ENCODE measurements at regions not wholly inside any gene's neighbourhood (a gene's known extent, or its start where the extent isn't known, plus 50 kb on each side); places are given as distances from the start of the nearest gene placed in this dataset.

- no peak overlapping the region for H3K4me3 Mint-ChIP-seq
- ATAC-seq (ENCODE audit: low read depth): no peak
- intact Hi-C loops (cut with micrococcal nuclease): no loop called here
- H3K4me1 Mint-ChIP-seq: no peaks in the 10 kb centered on the region
- H3K27ac ChIP-seq (ENCODE audit: low read length in 2 of 2): no peak overlapping the region
- H3K9me3 Mint-ChIP-seq (ENCODE audit: insufficient read depth): peaks cover 8% of the 10 kb centered on the region
- no peaks in the 10 kb centered on the region for H3K79me2 ChIP-seq (ENCODE audit: control insufficient read depth, insufficient read depth, low read length)
- H3K27ac Mint-ChIP-seq: no peak overlapping the region
- no peaks in the 10 kb centered on the region for H3K27me3 Mint-ChIP-seq
- no peaks in the 10 kb centered on the region for H4K20me1 ChIP-seq (ENCODE audit: control insufficient read depth, insufficient read depth, low read length, poor library complexity, severe bottlenecking)
- H3K9me3 ChIP-seq (ENCODE audit: control extremely low read depth in 1 of 3, control insufficient read depth in 2 of 3, insufficient read depth in 1 of 3, low read length in 2 of 3): no peaks in the 10 kb centered on the region
- no peaks in the 10 kb centered on the region for H3K36me3 ChIP-seq (replicated peaks in 1 of 2; ENCODE audit: control extremely low read depth in 1 of 2, control insufficient read depth in 1 of 2, extremely low read depth in 1 of 2, insufficient read depth in 2 of 2, low read length in 1 of 2)
- no peak overlapping the region for H3K4me2 ChIP-seq (replicated peaks; ENCODE audit: low read depth, low read length, poor library complexity, severe bottlenecking)
- CTCF ChIA-PET: no interaction called here
- no peaks in the 10 kb centered on the region for H3K27me3 ChIP-seq (replicated peaks in 1 of 4; ENCODE audit: control extremely low read depth in 1 of 4, control insufficient read depth in 3 of 4, insufficient read depth in 4 of 4, low read length in 3 of 4)
- H3K9ac ChIP-seq (ENCODE audit: low read length): no peak overlapping the region
- TF ChIP-seq CTCF (IDR thresholded peaks at IDR 0.05) (no peak), EZH2 (IDR thresholded peaks at IDR 0.05; ENCODE audit: borderline replicate concordance, insufficient read depth, low read depth, low read length, poor library complexity, severe bottlenecking) (no peak)
- no peak for DNase-seq
- H2AFZ ChIP-seq (ENCODE audit: insufficient read depth, low read depth, low read length, poor library complexity, severe bottlenecking): no peak overlapping the region
- no peaks in the 10 kb centered on the region for H3K4me1 ChIP-seq (ENCODE audit: control insufficient read depth in 2 of 2, insufficient read depth in 2 of 2, low read length in 2 of 2)
- POLR2A ChIA-PET: no interaction called here
- no CpG with 5 or more reads among the region's 1 CpG for WGBS (ENCODE audit: insufficient coverage)
- H3K4me3 ChIP-seq (ENCODE audit: control extremely low read depth in 1 of 5, extremely low read depth in 1 of 5, insufficient read depth in 1 of 5, low read depth in 2 of 5, low read length in 4 of 5): no peak overlapping the region
These were observed 944.9 kb upstream of the GYPC start for GRCh38 chr2:125711075-125711474.

GRCh38 chr2:125713533-125713932 lies 942.4 kb upstream of the GYPC start:
- no peak for ATAC-seq (ENCODE audit: low read depth)
- Histone ChIP-seq H3K4me2 (replicated peaks; ENCODE audit: low read depth, low read length, poor library complexity, severe bottlenecking) (no peak overlapping the region), H3K79me2 (ENCODE audit: control insufficient read depth, insufficient read depth, low read length) (no peaks in the 10 kb centered on the region), H3K9me3 (ENCODE audit: control extremely low read depth in 1 of 3, control insufficient read depth in 2 of 3, insufficient read depth in 1 of 3, low read length in 2 of 3) (no peaks in the 10 kb centered on the region), H3K9ac (ENCODE audit: low read length) (no peak overlapping the region), H3K27ac (ENCODE audit: low read length in 2 of 2) (no peak overlapping the region), H3K4me1 (ENCODE audit: control insufficient read depth in 2 of 2, insufficient read depth in 2 of 2, low read length in 2 of 2) (no peaks in the 10 kb centered on the region), H3K27me3 (replicated peaks in 1 of 4; ENCODE audit: control extremely low read depth in 1 of 4, control insufficient read depth in 3 of 4, insufficient read depth in 4 of 4, low read length in 3 of 4) (no peaks in the 10 kb centered on the region), H3K4me3 (ENCODE audit: control extremely low read depth in 1 of 5, extremely low read depth in 1 of 5, insufficient read depth in 1 of 5, low read depth in 2 of 5, low read length in 4 of 5) (no peak overlapping the region), H2AFZ (ENCODE audit: insufficient read depth, low read depth, low read length, poor library complexity, severe bottlenecking) (no peak overlapping the region), H4K20me1 (ENCODE audit: control insufficient read depth, insufficient read depth, low read length, poor library complexity, severe bottlenecking) (no peaks in the 10 kb centered on the region), H3K36me3 (replicated peaks in 1 of 2; ENCODE audit: control extremely low read depth in 1 of 2, control insufficient read depth in 1 of 2, extremely low read depth in 1 of 2, insufficient read depth in 2 of 2, low read length in 1 of 2) (no peaks in the 10 kb centered on the region)
- no peak overlapping the region for H3K4me3 Mint-ChIP-seq
- ChIA-PET CTCF (no interaction called here), POLR2A (no interaction called here)
- no peak overlapping the region for H3K27ac Mint-ChIP-seq
- no peak for DNase-seq
- peaks cover 5% of the 10 kb centered on the region for H3K9me3 Mint-ChIP-seq (ENCODE audit: insufficient read depth)
- no peaks in the 10 kb centered on the region for H3K27me3 Mint-ChIP-seq
- WGBS (ENCODE audit: insufficient coverage): 94% methylated on average over 6 of the region's 6 CpGs
- intact Hi-C loops (cut with micrococcal nuclease): no loop called here
- TF ChIP-seq CTCF (IDR thresholded peaks at IDR 0.05) (no peak), EZH2 (IDR thresholded peaks at IDR 0.05; ENCODE audit: borderline replicate concordance, insufficient read depth, low read depth, low read length, poor library complexity, severe bottlenecking) (no peak)
- no peaks in the 10 kb centered on the region for H3K4me1 Mint-ChIP-seq
